Loucy (cell line): ENCODE measurements at regions not wholly inside any gene's neighbourhood (a gene's known extent, or its start where the extent isn't known, plus 50 kb on each side); places are given as distances from the start of the nearest gene placed in this dataset.

Experiments
- H2AFZ ChIP-seq: fragments of 200-600 bp; sonication (generic); 2 replicates; pipeline ENCODE4 v1.6.0; 2016; ENCODE audit warnings: antibody characterized with exemption, mild to moderate bottlenecking, low read length, moderate library complexity
- H3F3A ChIP-seq: fragments of 200-600 bp; 2 replicates; pipeline ENCODE4 v1.6.0; 2016; ENCODE audit warnings: antibody characterized with exemption, low read depth, mild to moderate bottlenecking
- H3K27me3 ChIP-seq: fragments of 200-600 bp; sonication (generic); 2 replicates; pipeline ENCODE4 v1.6.1; 2014; ENCODE audit warnings: low read length, mild to moderate bottlenecking; ENCODE audit not compliant: insufficient read depth, poor library complexity, severe bottlenecking
- H3K36me3 ChIP-seq: fragments of 200-600 bp; sonication (generic); 2 replicates; pipeline ENCODE4 v1.6.1; 2016; ENCODE audit warnings: low read length; ENCODE audit not compliant: insufficient read depth
- H3K4me1 ChIP-seq: fragments of 200-600 bp; sonication (generic); 2 replicates; pipeline ENCODE4 v1.5.1; 2014; ENCODE audit warnings: low read length, mild to moderate bottlenecking; ENCODE audit not compliant: insufficient read depth, poor library complexity, severe bottlenecking
- H3K4me2 ChIP-seq: fragments of 200-600 bp; sonication (generic); 2 replicates; pipeline ENCODE4 v1.6.0; 2014; ENCODE audit warnings: antibody characterized with exemption, low read length, low read depth, mild to moderate bottlenecking; ENCODE audit not compliant: poor library complexity, severe bottlenecking
- H3K4me3 ChIP-seq: fragments of 200-600 bp; sonication (generic); 2 replicates; pipeline ENCODE4 v1.5.1; 2014; ENCODE audit warnings: low read length, mild to moderate bottlenecking, mixed read lengths; ENCODE audit not compliant: poor library complexity, severe bottlenecking
- H3K79me2 ChIP-seq: fragments of 200-600 bp; sonication (generic); 2 replicates; pipeline ENCODE4 v1.6.1; 2014; ENCODE audit warnings: low read length; ENCODE audit not compliant: insufficient read depth
- H3K9ac ChIP-seq: fragments of 200-600 bp; sonication (generic); 2 replicates; pipeline ENCODE4 v1.6.0; 2014; ENCODE audit warnings: mild to moderate bottlenecking, low read depth, low read length, moderate library complexity; ENCODE audit not compliant: poor library complexity, severe bottlenecking
- H3K9me2 ChIP-seq: fragments of 200-600 bp; sonication (generic); replicated peaks from 2 replicates; pipeline ENCODE4 v1.6.1; 2016; ENCODE audit warnings: low read depth, low read length, mixed read lengths
- H3K9me3 ChIP-seq: fragments of 200-600 bp; sonication (generic); 2 replicates; pipeline ENCODE4 v1.6.1; 2014; ENCODE audit warnings: mild to moderate bottlenecking, antibody characterized with exemption, low read length, low read depth; ENCODE audit not compliant: insufficient read depth
- H4K20me1 ChIP-seq: fragments of 200-600 bp; sonication (generic); 2 replicates; pipeline ENCODE4 v1.6.0; 2014; ENCODE audit warnings: antibody characterized with exemption, low read length, mild to moderate bottlenecking; ENCODE audit not compliant: insufficient read depth, poor library complexity, severe bottlenecking
- EZH2phosphoT487 ChIP-seq: fragments of 200-600 bp; IDR thresholded peaks from 2 replicates; pipeline ENCODE4 v1.6.1; 2018; ENCODE audit warnings: antibody characterized with exemption, mild to moderate bottlenecking, moderate library complexity, borderline replicate concordance
- TF ChIP-seq, protein P1 (sequence below): fragments of 200-600 bp; sonication (generic); conservative IDR thresholded peaks from 2 replicates; pipeline ENCODE4 v1.5.1; 2014; ENCODE audit warnings: mild to moderate bottlenecking, antibody characterized with exemption, low read length

DNA sequence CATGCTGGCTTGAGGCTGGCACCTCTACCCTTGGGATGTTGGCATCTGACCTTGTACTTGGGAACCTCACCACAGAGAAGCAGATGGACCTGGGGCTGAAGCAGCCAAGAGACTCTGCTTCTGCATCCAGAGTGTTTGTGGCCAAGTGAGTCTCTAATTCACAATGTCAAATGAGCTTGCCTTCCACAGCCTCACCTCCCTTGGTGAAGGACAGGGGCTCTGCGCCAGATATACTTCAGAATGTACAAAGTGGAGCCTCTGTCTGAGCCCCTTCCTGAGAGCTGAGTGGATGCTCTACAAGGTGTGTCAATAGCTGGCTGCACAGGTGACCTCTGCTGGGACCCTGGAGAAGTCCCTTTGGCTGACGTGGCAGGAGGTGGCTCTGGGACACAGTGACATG lies 508.9 kb downstream of the CDH26 start:
- Histone ChIP-seq H3K27me3 (no peaks in the 10 kb centered on the region), H3K9me3 (no peaks in the 10 kb centered on the region), H3F3A (no peaks in the 10 kb centered on the region), H3K79me2 (no peaks in the 10 kb centered on the region), H4K20me1 (no peaks in the 10 kb centered on the region), H3K4me3 (no peak overlapping the region), H2AFZ (no peak overlapping the region), H3K9ac (no peak overlapping the region), H3K4me2 (no peak overlapping the region), H3K4me1 (peaks cover 26% of the 10 kb centered on the region), H3K9me2 (no peaks in the 10 kb centered on the region), H3K36me3 (no peaks in the 10 kb centered on the region)
- TF ChIP-seq, protein P1, sequence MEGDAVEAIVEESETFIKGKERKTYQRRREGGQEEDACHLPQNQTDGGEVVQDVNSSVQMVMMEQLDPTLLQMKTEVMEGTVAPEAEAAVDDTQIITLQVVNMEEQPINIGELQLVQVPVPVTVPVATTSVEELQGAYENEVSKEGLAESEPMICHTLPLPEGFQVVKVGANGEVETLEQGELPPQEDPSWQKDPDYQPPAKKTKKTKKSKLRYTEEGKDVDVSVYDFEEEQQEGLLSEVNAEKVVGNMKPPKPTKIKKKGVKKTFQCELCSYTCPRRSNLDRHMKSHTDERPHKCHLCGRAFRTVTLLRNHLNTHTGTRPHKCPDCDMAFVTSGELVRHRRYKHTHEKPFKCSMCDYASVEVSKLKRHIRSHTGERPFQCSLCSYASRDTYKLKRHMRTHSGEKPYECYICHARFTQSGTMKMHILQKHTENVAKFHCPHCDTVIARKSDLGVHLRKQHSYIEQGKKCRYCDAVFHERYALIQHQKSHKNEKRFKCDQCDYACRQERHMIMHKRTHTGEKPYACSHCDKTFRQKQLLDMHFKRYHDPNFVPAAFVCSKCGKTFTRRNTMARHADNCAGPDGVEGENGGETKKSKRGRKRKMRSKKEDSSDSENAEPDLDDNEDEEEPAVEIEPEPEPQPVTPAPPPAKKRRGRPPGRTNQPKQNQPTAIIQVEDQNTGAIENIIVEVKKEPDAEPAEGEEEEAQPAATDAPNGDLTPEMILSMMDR, result no peak
- TF ChIP-seq EZH2phosphoT487, result no peak

DNA sequence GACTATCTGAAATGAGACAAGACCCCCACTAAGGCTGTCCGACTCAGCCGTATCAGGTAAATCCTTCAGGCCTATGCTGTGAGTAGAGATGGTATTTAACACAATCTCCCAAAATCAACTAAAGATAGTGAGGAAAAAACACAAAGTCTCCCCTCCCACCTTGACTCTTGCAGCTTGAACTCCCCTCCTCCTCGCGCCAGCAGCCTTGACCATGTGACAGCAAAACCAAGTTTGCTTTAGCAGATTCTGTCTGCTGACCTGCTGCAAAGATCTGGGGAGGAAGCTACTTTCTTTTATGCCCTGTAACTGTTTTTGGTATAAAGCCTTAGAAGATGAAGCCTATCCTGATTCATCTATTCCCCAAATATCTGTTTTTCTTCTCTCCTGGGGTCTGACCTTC lies 509.5 kb downstream of the CDH26 start:
- H3K4me1 ChIP-seq, result peaks cover 26% of the 10 kb centered on the region
- H3F3A ChIP-seq, result no peaks in the 10 kb centered on the region
- H3K79me2 ChIP-seq, result no peaks in the 10 kb centered on the region
- no peaks in the 10 kb centered on the region for H4K20me1 ChIP-seq
- TF ChIP-seq EZH2phosphoT487, result no peak
- TF ChIP-seq, protein P1, result no peak
- no peaks in the 10 kb centered on the region for H3K36me3 ChIP-seq
- no peak overlapping the region for H3K9ac ChIP-seq
- no peak overlapping the region for H3K4me3 ChIP-seq
- H3K9me2 ChIP-seq, result no peaks in the 10 kb centered on the region
- no peaks in the 10 kb centered on the region for H3K9me3 ChIP-seq
- H3K27me3 ChIP-seq, result no peaks in the 10 kb centered on the region
- no peak overlapping the region for H3K4me2 ChIP-seq
- no peak overlapping the region for H2AFZ ChIP-seq

DNA sequence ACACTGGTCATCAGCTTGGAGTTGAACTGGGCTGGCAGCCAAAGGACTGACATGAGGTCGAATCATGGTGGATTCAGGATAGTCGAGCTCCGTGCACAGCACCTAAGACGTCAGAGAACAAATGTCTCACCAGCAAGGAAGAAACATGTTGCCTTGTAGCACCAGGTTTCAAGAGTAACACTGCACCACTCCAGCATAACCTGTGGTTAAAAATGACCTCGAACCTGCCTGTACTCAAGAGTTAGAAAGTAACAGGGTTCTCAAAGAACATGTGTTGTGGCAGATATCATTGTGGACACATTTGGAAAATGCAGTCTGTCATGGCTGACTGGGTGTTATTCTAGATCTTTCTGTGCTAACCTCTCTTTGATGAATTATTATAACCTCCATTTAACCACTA lies 511.6 kb downstream of the CDH26 start:
- TF ChIP-seq EZH2phosphoT487, result no peak
- TF ChIP-seq, protein P1, result no peak
- Histone ChIP-seq H3F3A (no peaks in the 10 kb centered on the region), H3K4me3 (no peak overlapping the region), H4K20me1 (no peaks in the 10 kb centered on the region), H2AFZ (no peak overlapping the region), H3K36me3 (no peaks in the 10 kb centered on the region), H3K27me3 (no peaks in the 10 kb centered on the region), H3K79me2 (no peaks in the 10 kb centered on the region), H3K9ac (no peak overlapping the region), H3K9me3 (no peaks in the 10 kb centered on the region), H3K4me1 (peaks cover 26% of the 10 kb centered on the region), H3K9me2 (no peaks in the 10 kb centered on the region), H3K4me2 (no peak overlapping the region)
